Activated T-cell treated with anti-CD3 and anti-CD28 coated beads, Interleukin-2, amount 50 U/mL, for 1 hour (primary cell): ENCODE measurements at regions not wholly inside any gene's neighbourhood (a gene's known extent, or its start where the extent isn't known, plus 50 kb on each side); places are given as distances from the start of the nearest gene placed in this dataset.
"Not testable (repeated sequence)": the region's sequence is repeated elsewhere in the genome, so short reads cannot be mapped to it uniquely, and the experiment has no call there.

Experiments used
- DNase-seq: peaks from one replicate; pipeline ENCODE4 v3.0.0-alpha.2; 2020

- no peak for DNase-seq
Measured at GRCh38 chr19:29154163-29154562, 58.8 kb downstream of the UQCRFS1 start.

GRCh38 chr19:29145756-29146155, 67.2 kb downstream of the UQCRFS1 start:
- no peak for DNase-seq

GRCh38 chr19:29143183-29143582, 69.8 kb downstream of the UQCRFS1 start:
- no peak for DNase-seq

DNA sequence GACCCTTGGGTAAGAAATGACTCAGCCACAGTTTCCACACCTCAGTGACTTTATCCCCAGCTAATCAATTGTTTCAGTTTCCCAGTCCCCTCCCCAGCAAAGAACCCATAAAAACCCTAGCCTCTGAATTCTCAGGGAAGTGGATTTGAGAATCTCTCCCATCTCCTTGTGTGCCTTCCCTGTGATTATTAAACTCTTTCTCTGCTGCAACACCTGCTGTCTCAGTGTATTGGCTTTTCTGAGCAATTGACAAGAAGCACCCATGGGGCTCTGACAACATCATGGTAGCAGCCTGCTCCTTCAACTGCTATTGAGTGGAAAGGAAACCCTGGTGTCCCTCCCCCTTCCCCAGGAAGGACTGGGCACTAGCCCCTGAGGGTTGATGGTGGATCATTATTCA, 73.7 kb downstream of the UQCRFS1 start:
- DNase-seq = no peak

DNA sequence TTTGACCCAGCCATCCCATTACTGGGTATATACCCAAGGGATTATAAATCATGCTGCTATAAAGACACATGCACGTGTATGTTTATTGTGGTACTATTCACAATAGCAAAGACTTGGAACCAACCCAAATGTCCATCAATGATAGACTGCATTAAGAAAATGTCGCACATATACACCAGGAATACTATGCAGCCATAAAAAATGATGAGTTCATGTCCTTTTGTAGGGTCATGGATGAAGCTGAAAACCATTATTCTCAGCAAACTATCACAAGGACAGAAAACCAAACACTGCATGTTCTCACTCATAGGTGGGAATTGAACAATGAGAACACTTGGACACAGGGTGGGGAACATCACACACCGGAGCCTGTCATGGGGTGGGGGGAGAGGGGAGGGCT, 74.7 kb downstream of the UQCRFS1 start:
- not testable (repeated sequence) for DNase-seq

GRCh38 chr19:29131456-29131855, 81.5 kb downstream of the UQCRFS1 start:
- no peak for DNase-seq

- DNase-seq = no peak
Measured at GRCh38 chr19:29129148-29129547, 83.8 kb downstream of the UQCRFS1 start.

- no peak for DNase-seq
Measured at GRCh38 chr19:29128203-29128602, 84.7 kb downstream of the UQCRFS1 start.

DNA sequence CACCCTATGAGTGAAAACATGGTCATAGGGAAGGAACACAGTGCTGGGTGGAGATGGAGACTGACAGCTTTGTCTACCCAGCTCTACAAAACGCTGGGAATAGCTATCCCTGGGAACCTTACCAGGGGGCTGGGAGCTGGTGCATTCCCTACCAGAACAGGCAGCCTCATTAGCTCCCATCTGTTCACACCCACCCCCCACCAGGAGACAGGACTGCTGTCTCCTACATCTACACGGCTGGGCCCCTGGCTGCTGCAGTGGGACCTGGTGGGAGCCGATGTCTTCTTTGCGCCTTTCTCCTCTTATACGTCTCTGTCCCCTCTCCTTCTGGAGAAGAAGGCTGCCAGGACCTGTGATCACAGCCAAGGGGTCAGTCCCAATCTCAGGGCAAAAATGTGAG, 90.8 kb downstream of the UQCRFS1 start:
- no peak for DNase-seq

GRCh38 chr19:29121684-29122083, 91.3 kb downstream of the UQCRFS1 start:
- DNase-seq = no peak

DNA sequence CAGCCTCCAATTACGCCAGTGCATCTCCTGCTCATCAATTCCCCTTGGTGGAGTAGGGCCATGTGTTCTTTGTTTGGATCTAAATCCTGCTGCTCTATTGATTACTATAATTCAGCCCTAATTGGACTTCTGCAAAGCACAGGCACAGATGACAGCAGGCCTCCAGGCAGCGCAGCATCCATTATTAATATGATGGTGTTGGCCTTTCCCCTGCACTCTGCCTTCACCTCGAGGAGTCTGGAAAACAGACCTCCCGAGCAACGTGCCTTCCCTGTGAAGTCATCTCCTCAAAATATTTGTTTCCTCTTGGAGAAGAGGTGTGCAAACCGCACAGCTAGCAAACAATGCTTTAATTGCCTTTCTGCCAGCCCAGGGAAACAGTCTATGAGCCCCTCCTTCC, 92.5 kb downstream of the UQCRFS1 start:
- no peak for DNase-seq

GRCh38 chr19:29119590-29119989, 93.4 kb downstream of the UQCRFS1 start:
- DNase-seq = no peak

DNA sequence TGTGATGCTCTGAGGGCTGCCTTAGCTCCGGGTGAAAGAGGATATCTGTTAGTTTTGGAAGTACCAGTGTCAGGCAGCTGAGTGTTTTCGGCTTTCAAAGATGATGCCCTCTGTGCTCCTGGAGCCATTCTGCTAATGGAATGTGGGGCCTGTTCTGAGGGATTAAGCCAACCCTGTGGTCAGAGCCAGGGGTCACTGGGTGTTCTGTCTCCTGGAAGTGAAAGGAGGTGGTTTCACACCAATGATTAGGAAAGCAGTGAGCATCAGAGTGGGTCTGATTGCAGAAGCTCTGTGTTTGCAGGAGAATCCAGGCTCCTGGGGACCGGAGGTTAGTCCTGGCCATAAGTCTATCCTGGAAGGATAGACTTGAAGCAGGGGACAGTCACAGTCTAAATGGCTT, 94.6 kb downstream of the UQCRFS1 start:
- no peak for DNase-seq

GRCh38 chr19:29117926-29118325, 95.0 kb downstream of the UQCRFS1 start:
- no peak for DNase-seq

- DNase-seq = no peak
Measured at GRCh38 chr19:29115181-29115580, 97.8 kb downstream of the UQCRFS1 start.

GRCh38 chr19:29113838-29114237, 99.1 kb downstream of the UQCRFS1 start:
- no peak for DNase-seq

DNA sequence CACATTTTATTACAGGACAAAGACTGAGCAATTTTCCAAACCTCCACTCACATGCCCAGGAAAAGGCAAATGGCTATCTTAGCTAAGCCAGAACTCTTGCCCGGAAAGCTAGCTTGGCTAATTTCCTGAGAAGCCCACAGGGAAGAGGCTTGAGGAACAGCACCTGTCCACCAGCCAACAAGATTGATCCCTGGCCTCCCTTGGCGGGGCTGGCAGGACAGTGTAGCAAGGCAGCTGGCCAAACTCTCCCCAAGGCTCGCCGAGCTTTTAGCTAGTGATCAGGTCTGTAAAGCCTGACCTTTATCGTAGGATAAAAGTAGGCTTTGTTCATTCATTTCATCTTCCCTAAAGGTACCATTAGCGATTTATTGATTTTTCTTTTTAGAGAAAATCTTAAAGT, 101.4 kb downstream of the UQCRFS1 start:
- no peak for DNase-seq

DNA sequence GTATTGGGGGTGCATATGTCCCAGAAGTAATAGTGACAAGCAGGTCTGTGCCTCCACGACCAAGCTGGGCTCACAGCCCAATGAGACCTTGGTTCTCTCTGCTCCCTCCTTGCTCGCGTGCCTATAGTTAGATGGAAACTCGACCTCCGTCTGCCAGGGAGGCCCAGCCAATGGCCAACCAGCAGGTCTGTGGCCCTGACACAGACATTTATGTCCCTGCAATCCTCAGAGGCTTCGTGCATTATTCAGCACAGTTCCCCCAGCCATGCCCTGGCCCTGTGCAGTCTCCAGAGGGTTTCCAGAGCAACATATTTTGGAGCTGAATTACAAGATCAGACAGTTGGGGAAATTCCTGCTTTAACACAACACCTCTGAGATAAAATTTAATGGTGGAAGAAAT, 105.1 kb downstream of the UQCRFS1 start:
- no peak for DNase-seq

DNA sequence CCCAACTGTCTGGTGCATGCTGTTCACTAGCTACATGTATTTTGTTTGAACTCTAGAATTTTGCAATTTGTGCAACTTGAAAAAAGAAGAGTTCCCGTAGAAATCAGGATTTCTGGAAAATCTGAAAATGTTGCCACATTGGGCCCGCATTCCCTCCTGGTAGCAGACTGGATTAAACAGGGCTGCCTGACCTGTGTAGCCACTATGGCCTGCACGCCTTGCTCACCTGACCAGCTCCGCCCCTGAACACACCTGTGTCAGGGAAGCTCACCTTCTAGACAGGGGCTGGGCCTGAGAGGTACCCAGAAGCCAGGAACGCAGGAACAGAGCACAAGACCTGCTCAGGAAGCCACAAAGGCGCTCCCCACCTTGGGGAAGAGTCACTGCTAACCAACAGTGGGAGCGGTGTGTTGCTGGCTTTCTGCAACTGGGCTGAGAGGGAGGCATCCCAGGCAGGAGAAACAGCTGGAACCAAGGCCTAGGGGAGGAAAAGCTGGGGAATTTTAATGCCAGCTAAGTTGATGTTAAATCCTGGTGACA, 106.5 kb downstream of the UQCRFS1 start:
- no peak for DNase-seq

DNA sequence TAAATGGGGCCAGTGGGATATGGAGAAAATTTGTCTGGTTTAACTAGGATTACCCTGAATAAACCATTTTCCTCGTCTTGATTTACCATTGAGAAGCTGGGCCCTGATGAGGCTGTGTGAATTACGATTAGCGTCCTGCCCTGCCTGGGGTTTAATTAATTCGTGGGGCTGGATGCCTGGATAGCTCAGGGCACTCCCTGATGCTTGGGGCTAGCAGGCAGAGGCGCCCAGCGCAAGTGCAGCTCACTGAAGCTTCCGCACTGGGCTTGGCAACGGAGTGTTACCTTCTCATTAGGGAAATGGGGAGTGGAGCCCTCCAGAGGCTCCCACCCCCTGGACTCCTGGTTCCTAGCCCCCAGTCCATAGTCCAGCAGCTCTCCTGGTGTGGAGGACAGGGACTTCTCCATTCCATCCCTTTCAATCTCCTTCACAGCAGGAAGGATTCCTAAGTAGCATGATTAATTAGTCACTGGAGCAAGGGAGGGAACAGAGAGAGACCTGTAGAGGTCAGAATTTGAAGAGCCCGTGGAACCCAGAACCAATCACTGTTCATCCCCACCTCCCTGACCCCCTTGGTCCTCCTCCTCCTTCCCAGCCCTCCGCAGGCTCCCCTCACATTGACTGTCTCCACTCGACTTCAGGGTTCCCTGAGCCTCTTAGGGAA, 107.2 kb downstream of the UQCRFS1 start:
- DNase-seq = no peak

DNA sequence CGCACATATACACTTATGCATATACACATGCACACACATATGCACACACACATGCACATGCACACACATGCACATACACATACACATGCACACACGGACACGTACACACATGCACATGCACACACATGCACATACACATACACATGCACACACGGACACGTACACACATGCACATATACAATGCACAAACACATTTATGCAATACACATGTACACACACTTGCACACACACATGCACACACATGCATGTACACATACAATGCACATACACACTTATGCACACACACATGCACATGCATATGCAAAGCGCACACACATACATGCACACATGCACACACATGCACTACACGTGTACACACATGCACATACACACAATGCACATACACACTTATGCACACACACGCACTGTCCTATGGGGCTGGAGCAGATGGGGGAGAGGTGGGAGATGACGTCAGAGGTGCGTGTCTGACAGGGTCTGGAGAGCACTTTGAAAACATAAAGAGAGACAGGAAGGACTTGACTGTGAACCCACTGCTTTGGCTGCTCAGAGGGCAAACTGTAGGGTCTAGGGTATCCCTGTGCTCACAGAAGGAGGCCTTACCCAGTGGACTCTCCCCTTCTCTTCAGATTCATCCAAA, 108.2 kb downstream of the UQCRFS1 start:
- DNase-seq = no peak

- no peak for DNase-seq
Measured at GRCh38 chr19:29098863-29099481, 114.0 kb downstream of the UQCRFS1 start.

DNA sequence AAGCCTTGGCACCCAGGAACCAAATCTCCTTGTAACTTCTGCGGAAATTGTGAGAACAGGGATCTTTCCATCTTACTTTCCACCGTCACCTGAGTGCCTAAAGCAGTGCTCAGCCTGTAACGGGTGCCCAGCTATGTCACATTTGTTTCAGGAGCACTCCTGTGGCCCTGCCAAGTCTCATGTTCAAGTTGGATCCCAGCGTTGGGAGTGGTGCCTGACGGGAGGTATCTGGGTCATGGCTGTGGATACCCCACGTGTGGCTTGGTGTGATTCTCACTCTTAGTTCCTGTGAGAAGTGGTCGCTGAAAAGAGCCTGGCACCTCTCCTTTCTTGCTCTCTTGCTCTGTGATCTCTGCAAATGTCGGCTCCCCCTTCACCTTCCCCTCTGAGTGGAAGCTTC, 114.9 kb downstream of the UQCRFS1 start:
- no peak for DNase-seq

DNA sequence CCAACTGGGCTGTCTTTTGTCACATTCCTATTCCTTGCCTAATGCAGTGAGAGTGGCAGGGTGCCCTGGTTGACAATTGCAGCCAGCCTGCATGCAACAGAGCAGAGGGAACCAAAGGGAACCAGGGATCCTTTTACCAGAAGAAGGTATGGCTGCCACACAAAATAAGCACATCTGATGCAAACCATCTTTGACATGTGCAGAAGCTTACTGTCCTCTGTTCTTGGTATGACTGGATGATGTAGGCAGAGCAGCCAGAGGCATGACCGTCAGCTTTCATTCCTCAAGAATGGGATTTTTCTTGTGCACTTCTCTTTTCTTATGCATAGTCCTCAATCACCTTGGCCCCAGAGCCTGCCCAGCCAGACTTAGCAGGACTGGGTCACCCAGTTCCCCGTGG, 116.1 kb downstream of the UQCRFS1 start:
- DNase-seq = no peak
